CD4-positive, alpha-beta T cell (primary cell): ENCODE measurements at regions not wholly inside any gene's neighbourhood (a gene's known extent, or its start where the extent isn't known, plus 50 kb on each side); places are given as distances from the start of the nearest gene placed in this dataset.
"Not testable (repeated sequence)": the region's sequence is repeated elsewhere in the genome, so short reads cannot be mapped to it uniquely, and the experiment has no call there.

Experiments used
- ATAC-seq: fragments of 200-7000 bp; cut with Tn5 transposase; one replicate; pipeline ENCODE4 v1.10.0; 2022; ENCODE audit warnings: mild to moderate bottlenecking; ENCODE audit not compliant: poor library complexity
- CTCF ChIA-PET: fragments of 350-600 bp; sonication (Branson Sonifier 250); formaldehyde crosslinking; loops from one replicate; lab custom pipeline; 2021; ENCODE audit warnings: antibody characterized with exemption, inconsistent platforms; lab: Charles Lee
- POLR2A ChIA-PET: fragments of 350-600 bp; sonication (Branson Sonifier 250); formaldehyde crosslinking; loops from one replicate; lab custom pipeline; 2021; ENCODE audit warnings: antibody characterized with exemption, inconsistent platforms; lab: Charles Lee
- DNase-seq, 14 experiments: peaks; one replicate each; pipeline ENCODE4 v3.0.0-alpha.2; 2013 to 2020; ENCODE audit warnings: mixed read lengths in 2 of 14
- H3K27ac ChIP-seq, 2 donors: one replicate each; pipeline versions ENCODE4 v1.5.1 to v1.7.0; 2013; ENCODE audit warnings: low read length in 2 of 2, low read depth in 1 of 2, mild to moderate bottlenecking in 1 of 2
- H3K27me3 ChIP-seq, 2 experiments: 1 replicate in 1 of 2; 2 replicates in 1 of 2; pipeline versions ENCODE4 v1.6.1 to v1.7.0; 2013; ENCODE audit warnings: low read length in 2 of 2, control low read depth in 1 of 2, mild to moderate bottlenecking in 1 of 2, moderate library complexity in 1 of 2; ENCODE audit not compliant: insufficient read depth in 2 of 2, control insufficient read depth in 1 of 2
- H3K36me3 ChIP-seq: one replicate; pipeline ENCODE4 v1.6.1; 2013; ENCODE audit warnings: low read length, control low read depth; ENCODE audit not compliant: insufficient read depth
- H3K4me1 ChIP-seq: one replicate; pipeline ENCODE4 v1.6.1; 2013; ENCODE audit warnings: low read length, control low read depth; ENCODE audit not compliant: insufficient read depth
- H3K4me3 ChIP-seq: one replicate; pipeline ENCODE4 v1.5.1; 2013; ENCODE audit warnings: mild to moderate bottlenecking, low read length, moderate library complexity
- H3K9me3 ChIP-seq, 2 experiments: 1 replicate in 1 of 2; 2 replicates in 1 of 2; pipeline versions ENCODE4 v1.6.1 to v1.7.0; 2013; ENCODE audit warnings: low read length in 2 of 2, mild to moderate bottlenecking in 2 of 2, control low read depth in 1 of 2, moderate library complexity in 1 of 2; ENCODE audit not compliant: control insufficient read depth in 1 of 2, insufficient read depth in 1 of 2
- H3K27ac Mint-ChIP-seq: one replicate; pipeline ENCODE4 v1.8.0; 2020; ENCODE audit warnings: mixed read lengths
- H3K27me3 Mint-ChIP-seq: one replicate; pipeline ENCODE4 v1.8.0; 2021; ENCODE audit warnings: mixed read lengths
- H3K36me3 Mint-ChIP-seq: one replicate; pipeline ENCODE4 v1.8.0; 2021; ENCODE audit warnings: low read depth, mixed read lengths
- H3K4me1 Mint-ChIP-seq: one replicate; pipeline ENCODE4 v1.8.0; 2021; ENCODE audit warnings: low read depth, mixed read lengths
- H3K4me3 Mint-ChIP-seq: one replicate; pipeline ENCODE4 v1.8.0; 2020; ENCODE audit warnings: mild to moderate bottlenecking, mixed read lengths
- H3K9me3 Mint-ChIP-seq: one replicate; pipeline ENCODE4 v1.8.0; 2020; ENCODE audit warnings: mixed read lengths
- intact Hi-C, 2 experiments: fragments of 100-400 bp; cut with DNase I in 1 of 2; cut with micrococcal nuclease in 1 of 2; formaldehyde crosslinking; loops; one replicate each; pipeline versions ENCODE4 v1.15.1 to v1.9.0; 2023 to 2025; cut with DNase I, micrococcal nuclease
- TF ChIP-seq, protein P1 (sequence below): fragments of 200-600 bp; IDR thresholded peaks from one replicate; pipeline ENCODE4 v1.8.0; 2022; ENCODE audit warnings: antibody characterized with exemption, mild to moderate bottlenecking

DNA sequence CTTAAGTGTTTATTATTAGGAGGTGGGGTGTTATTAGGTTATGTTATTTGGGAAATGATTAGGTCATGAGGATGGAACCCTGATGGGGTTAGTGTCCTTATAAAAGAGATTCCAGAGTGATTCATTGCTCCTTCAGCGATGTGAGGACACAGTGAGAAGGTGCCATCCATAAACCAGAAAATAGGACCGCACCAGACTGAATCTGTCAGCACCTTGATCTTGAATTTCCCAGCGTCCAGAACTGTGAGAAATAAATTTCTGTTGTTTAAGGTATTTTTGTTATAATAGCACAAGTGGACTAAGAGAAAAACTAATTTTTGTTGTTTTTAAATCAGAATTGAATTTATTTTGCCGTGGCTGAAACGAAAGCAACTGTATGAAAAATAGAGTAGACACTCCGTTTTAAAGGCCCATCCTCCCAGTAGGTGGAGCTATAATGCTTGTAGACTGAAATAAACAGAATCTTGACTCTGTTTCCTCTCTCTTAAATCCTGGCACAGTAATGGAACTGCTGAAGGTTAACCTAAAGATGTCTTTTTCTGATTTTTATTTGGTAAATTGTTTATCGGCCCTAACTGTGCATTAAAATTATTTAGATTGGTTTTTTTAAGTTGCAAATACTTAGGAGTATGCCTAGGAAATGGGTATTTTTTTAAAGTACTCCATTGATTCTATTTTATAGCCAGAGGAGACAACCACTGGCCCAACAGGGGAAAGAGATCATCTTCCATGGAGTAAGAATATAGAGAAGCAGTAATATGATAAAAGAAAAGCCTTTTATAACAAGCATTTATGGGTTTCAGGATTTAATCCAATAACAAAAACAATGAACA is 133.2 kb upstream of the ADAMTS3 start:
- Histone ChIP-seq H3K9me3 (no peaks in the 10 kb centered on the region), H3K27me3 (no peaks in the 10 kb centered on the region), H3K4me3 (peak overlapping the region; percentile 40), H3K36me3 (no peaks in the 10 kb centered on the region), H3K4me1 (no peaks in the 10 kb centered on the region), H3K27ac (no peak overlapping the region)
- ChIA-PET POLR2A (no interaction called here), CTCF (no interaction called here)
- H3K27ac Mint-ChIP-seq, result no peak overlapping the region
- H3K4me3 Mint-ChIP-seq, result peak overlapping the region; percentile 83
- no peaks in the 10 kb centered on the region for H3K4me1 Mint-ChIP-seq
- intact Hi-C loops, result loop anchor here (2.0 to 10.0 kb wide), 6 partner anchors 315 to 950 kb away; partner anchors contain the start of genes AFP (in 1 of the 2) and ANKRD17 (in 1 of the 2)
- H3K27me3 Mint-ChIP-seq, result peaks cover 2% of the 10 kb centered on the region
- TF ChIP-seq, protein P1, sequence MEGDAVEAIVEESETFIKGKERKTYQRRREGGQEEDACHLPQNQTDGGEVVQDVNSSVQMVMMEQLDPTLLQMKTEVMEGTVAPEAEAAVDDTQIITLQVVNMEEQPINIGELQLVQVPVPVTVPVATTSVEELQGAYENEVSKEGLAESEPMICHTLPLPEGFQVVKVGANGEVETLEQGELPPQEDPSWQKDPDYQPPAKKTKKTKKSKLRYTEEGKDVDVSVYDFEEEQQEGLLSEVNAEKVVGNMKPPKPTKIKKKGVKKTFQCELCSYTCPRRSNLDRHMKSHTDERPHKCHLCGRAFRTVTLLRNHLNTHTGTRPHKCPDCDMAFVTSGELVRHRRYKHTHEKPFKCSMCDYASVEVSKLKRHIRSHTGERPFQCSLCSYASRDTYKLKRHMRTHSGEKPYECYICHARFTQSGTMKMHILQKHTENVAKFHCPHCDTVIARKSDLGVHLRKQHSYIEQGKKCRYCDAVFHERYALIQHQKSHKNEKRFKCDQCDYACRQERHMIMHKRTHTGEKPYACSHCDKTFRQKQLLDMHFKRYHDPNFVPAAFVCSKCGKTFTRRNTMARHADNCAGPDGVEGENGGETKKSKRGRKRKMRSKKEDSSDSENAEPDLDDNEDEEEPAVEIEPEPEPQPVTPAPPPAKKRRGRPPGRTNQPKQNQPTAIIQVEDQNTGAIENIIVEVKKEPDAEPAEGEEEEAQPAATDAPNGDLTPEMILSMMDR, result peak; percentile 50
- no peaks in the 10 kb centered on the region for H3K36me3 Mint-ChIP-seq
- no peak for ATAC-seq
- DNase-seq, result peak in 5 of 14 experiments; percentile 1 to 52 (median 50)
- H3K9me3 Mint-ChIP-seq, result no peaks in the 10 kb centered on the region

DNA sequence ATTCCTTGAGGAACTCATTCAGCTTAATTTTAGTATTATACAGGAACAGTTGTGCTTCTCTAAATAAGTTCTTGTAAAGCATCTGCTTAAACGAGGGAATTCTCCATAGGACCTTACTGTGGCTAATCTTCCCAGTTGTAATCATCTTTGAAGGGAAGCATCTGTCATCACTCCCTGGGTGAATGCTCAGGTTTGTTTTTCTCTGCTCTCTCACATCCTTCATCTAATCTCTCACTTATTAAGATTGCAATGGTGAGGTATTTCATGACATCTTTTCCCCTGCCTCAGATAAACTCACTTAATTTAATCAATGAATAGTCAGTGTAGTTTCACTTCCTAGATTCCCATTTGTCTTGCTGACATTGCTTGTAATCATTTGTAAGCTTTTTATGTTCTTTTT is 121.8 kb upstream of the ADAMTS3 start:
- ChIA-PET CTCF (no interaction called here), POLR2A (no interaction called here)
- H3K4me3 ChIP-seq, result no peak overlapping the region
- H3K36me3 ChIP-seq, result no peaks in the 10 kb centered on the region
- H3K36me3 Mint-ChIP-seq, result no peaks in the 10 kb centered on the region
- H3K27me3 Mint-ChIP-seq, result peaks cover 10% of the 10 kb centered on the region
- no peak for DNase-seq
- H3K4me3 Mint-ChIP-seq, result no peak overlapping the region
- no peaks in the 10 kb centered on the region for H3K27me3 ChIP-seq
- H3K9me3 Mint-ChIP-seq, result peaks cover 3% of the 10 kb centered on the region
- no peak overlapping the region for H3K27ac Mint-ChIP-seq
- ATAC-seq, result no peak
- H3K9me3 ChIP-seq, result no peaks in the 10 kb centered on the region
- H3K4me1 Mint-ChIP-seq, result no peaks in the 10 kb centered on the region
- H3K27ac ChIP-seq, result no peak overlapping the region
- TF ChIP-seq, protein P1, result no peak
- no peaks in the 10 kb centered on the region for H3K4me1 ChIP-seq
- intact Hi-C loops, result no loop called here

DNA sequence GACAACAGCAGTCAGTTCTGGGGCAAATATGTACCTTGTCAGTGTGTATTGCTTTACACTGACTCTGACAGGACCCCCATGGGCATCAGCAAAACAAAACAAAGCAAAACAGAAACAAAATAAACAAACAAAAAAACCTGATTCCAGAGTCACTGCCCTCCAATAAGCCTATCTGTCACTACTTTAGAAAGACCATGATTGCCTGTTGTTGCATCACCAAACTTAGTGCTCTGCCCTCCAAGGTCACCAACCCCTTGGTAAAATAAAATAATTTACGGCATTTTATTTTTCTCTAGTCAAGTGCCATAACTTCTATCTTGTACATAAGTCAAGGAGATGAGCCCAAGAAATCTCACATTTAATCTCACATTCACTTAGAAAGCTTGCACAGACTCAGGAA is 120.9 kb upstream of the ADAMTS3 start:
- Mint-ChIP-seq H3K4me3 (no peak overlapping the region), H3K27ac (no peak overlapping the region), H3K27me3 (peaks cover 2% of the 10 kb centered on the region), H3K4me1 (no peaks in the 10 kb centered on the region), H3K9me3 (peaks cover 3% of the 10 kb centered on the region), H3K36me3 (no peaks in the 10 kb centered on the region)
- no peak overlapping the region for H3K27ac ChIP-seq
- no peak overlapping the region for H3K4me3 ChIP-seq
- H3K27me3 ChIP-seq, result no peaks in the 10 kb centered on the region
- no peaks in the 10 kb centered on the region for H3K36me3 ChIP-seq
- POLR2A ChIA-PET, result no interaction called here
- ATAC-seq (no peak), DNase-seq (no peak)
- CTCF ChIA-PET, result no interaction called here
- TF ChIP-seq, protein P1, result no peak
- H3K9me3 ChIP-seq, result no peaks in the 10 kb centered on the region
- no peaks in the 10 kb centered on the region for H3K4me1 ChIP-seq
- intact Hi-C loops, result no loop called here

DNA sequence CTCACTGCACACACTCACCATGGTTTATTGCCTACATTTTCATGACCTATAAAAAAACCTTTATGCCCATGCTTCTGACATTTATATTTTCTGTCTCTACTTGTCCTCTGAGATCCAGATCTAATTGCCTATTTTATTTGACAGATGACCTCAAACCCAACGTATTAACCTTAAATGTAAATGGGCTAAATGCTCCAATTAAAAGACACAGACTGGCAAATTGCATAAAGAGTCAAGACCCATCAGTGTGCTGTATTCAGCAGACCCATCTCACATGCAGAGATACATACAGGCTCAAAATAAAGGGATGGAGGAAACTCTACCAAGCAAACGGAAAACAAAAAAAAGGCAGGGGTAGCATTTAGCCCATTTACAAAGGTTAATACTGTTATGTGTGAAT is 117.4 kb upstream of the ADAMTS3 start:
- POLR2A ChIA-PET, H3K27ac ChIP-seq, H3K4me1 Mint-ChIP-seq, H3K9me3 Mint-ChIP-seq, H3K9me3 ChIP-seq, H3K27ac Mint-ChIP-seq, H3K27me3 Mint-ChIP-seq, ATAC-seq, H3K4me3 Mint-ChIP-seq, H3K4me3 ChIP-seq, H3K4me1 ChIP-seq, H3K27me3 ChIP-seq, H3K36me3 ChIP-seq, intact Hi-C loops, H3K36me3 Mint-ChIP-seq, DNase-seq: not testable (repeated sequence)
- CTCF ChIA-PET, result interaction anchor here (1.6 kb wide), 1 partner anchor 30 kb away, joined by 3 read pairs; no protein-coding TSS in a partner anchor
